K562 (cell line): ENCODE measurements at regions not wholly inside any gene's neighbourhood (a gene's known extent, or its start where the extent isn't known, plus 50 kb on each side); places are given as distances from the start of the nearest gene placed in this dataset.

ENCODE experiments used
- ATAC-seq: fragments of 200-7000 bp; cut with Tn5 transposase; 3 replicates; pipeline ENCODE4 v1.9.1; 2020; ENCODE audit warnings: moderate library complexity
- BruUV-seq: library from RNA; stranded (reverse); fragments of 400-500 nt; replicated peaks from 2 replicates; lab custom pipeline; 2021; lab: Mats Ljungman, UMichigan
- CTCF ChIA-PET: fragments of 300-600 bp; formaldehyde crosslinking; extraction: SDS; loops from one replicate; lab custom pipeline; 2021; ENCODE audit warnings: low intra/inter-chr PET ratio; lab: Yijun Ruan, JAX
- POLR2A ChIA-PET: fragments of 300-600, 350-650 bp; sonication (Branson Sonifier 250); formaldehyde crosslinking; extraction: SDS; loops from one replicate; lab custom pipeline; 2021; ENCODE audit warnings: antibody characterized with exemption, inconsistent platforms; lab: Yijun Ruan, JAX
- DNase-seq, 4 experiments: peaks; one replicate each; pipeline versions ENCODE4 v3.0.0 to v3.0.0-alpha.2; 2011 to 2018; ENCODE audit warnings: low spot score in 3 of 4, mixed read lengths in 3 of 4; ENCODE audit errors: extremely low read depth in 1 of 4
- FAIRE-seq: peaks from 2 replicates; lab custom pipeline; 2011; peaks lifted over from hg19 to GRCh38; lab: Jason Lieb, UNC
- H2AFZ ChIP-seq: 2 replicates; pipeline ENCODE4 v1.6.0; 2011; ENCODE audit warnings: low read depth, low read length, control low read depth, inconsistent platforms
- H3K27ac ChIP-seq: fragments of 200-600 bp; 3 replicates; pipeline ENCODE4 v1.8.0; 2011; ENCODE audit warnings: low read depth, mild to moderate bottlenecking, control low read depth, inconsistent platforms, low read length, moderate library complexity, mixed read lengths; ENCODE audit errors: extremely low read depth
- H3K27me3 ChIP-seq, 2 experiments: fragments of 300-600 bp in 1 of 2; 2 replicates in 1 of 2; 3 replicates in 1 of 2; pipeline versions ENCODE4 v1.6.0 to v1.8.0; 2011; ENCODE audit warnings: inconsistent platforms in 2 of 2, low read length in 2 of 2, mild to moderate bottlenecking in 1 of 2, mixed read lengths in 1 of 2, moderate library complexity in 1 of 2; ENCODE audit not compliant: control insufficient read depth in 2 of 2, insufficient read depth in 2 of 2
- H3K36me3 ChIP-seq: fragments of 300-600 bp; 3 replicates; pipeline ENCODE4 v1.8.0; 2011; ENCODE audit warnings: mild to moderate bottlenecking, low read length, inconsistent platforms; ENCODE audit not compliant: control insufficient read depth, insufficient read depth
- H3K4me1 ChIP-seq, 2 experiments: fragments of 200-600 bp in 1 of 2; replicated peaks in 1 of 2; 2 replicates in 1 of 2; 3 replicates in 1 of 2; pipeline versions ENCODE4 v1.5.1 to v1.8.0; 2011; ENCODE audit warnings: inconsistent platforms in 2 of 2, low read length in 2 of 2, mild to moderate bottlenecking in 1 of 2, mixed read lengths in 1 of 2, moderate library complexity in 1 of 2; ENCODE audit not compliant: control insufficient read depth in 2 of 2, insufficient read depth in 2 of 2
- H3K4me2 ChIP-seq: 2 replicates; pipeline ENCODE4 v1.6.1; 2011; ENCODE audit warnings: low read length, control low read depth, inconsistent platforms, mixed read lengths; ENCODE audit not compliant: insufficient read depth
- H3K4me3 ChIP-seq: fragments of 200-600 bp; sonication (generic), shearing (Covaris generic); 2 replicates; pipeline ENCODE4 v1.5.1; 2016; ENCODE audit warnings: control low read depth, inconsistent platforms
- H3K79me2 ChIP-seq: fragments of 200-600 bp; 3 replicates; pipeline ENCODE4 v1.8.0; 2011; ENCODE audit warnings: low read length, inconsistent platforms; ENCODE audit not compliant: control insufficient read depth, insufficient read depth
- H3K9ac ChIP-seq, 2 experiments: 2 replicates each; pipeline versions ENCODE4 v1.6.0 to v1.6.1; 2011; ENCODE audit warnings: low read depth in 2 of 2, low read length in 2 of 2, control low read depth in 1 of 2, inconsistent platforms in 1 of 2, mild to moderate bottlenecking in 1 of 2, mixed read lengths in 1 of 2; ENCODE audit not compliant: insufficient read depth in 1 of 2
- H3K9me1 ChIP-seq: one replicate; pipeline ENCODE4 v1.6.0; 2011; ENCODE audit warnings: inconsistent platforms, mild to moderate bottlenecking, low read length, moderate library complexity; ENCODE audit not compliant: control insufficient read depth, insufficient read depth
- H3K9me3 ChIP-seq: replicated peaks from 2 replicates; pipeline ENCODE4 v1.5.1; 2011; ENCODE audit warnings: low read depth, low read length, inconsistent platforms; ENCODE audit not compliant: control insufficient read depth, insufficient read depth
- H4K20me1 ChIP-seq: replicated peaks from 2 replicates; pipeline ENCODE4 v1.6.1; 2011; ENCODE audit warnings: low read length, inconsistent platforms, mixed read lengths; ENCODE audit not compliant: control insufficient read depth, insufficient read depth
- KDM2B ChIP-seq: fragments of 250-450 bp; sonication (Bioruptor Pico); IDR thresholded peaks from 2 replicates; pipeline ENCODE4 v1.8.0; 2021; ENCODE audit warnings: mild to moderate bottlenecking, moderate library complexity
- MAZ ChIP-seq, 2 experiments: fragments of 450-650 bp in 1 of 2; sonication (generic) in 1 of 2; formaldehyde crosslinking; IDR thresholded peaks in 1 of 2; conservative IDR thresholded peaks in 1 of 2; 2 replicates each; pipeline versions ENCODE4 v1.4.0 to v1.5.0; 2020; ENCODE audit warnings: mild to moderate bottlenecking in 1 of 2, missing genetic modification reagents in 1 of 2
- NFIC ChIP-seq: fragments of 450-650 bp; IDR thresholded peaks from 2 replicates; pipeline ENCODE4 v1.6.1; 2017; ENCODE audit warnings: mild to moderate bottlenecking, inconsistent platforms
- ZNF311 ChIP-seq: fragments of 250-450 bp; sonication (Bioruptor Pico); IDR thresholded peaks from 2 replicates; pipeline ENCODE4 v1.4.0; 2020; ENCODE audit warnings: mild to moderate bottlenecking, moderate library complexity
- ZNF431 ChIP-seq: sonication (generic); formaldehyde crosslinking; IDR thresholded peaks from 2 replicates; pipeline ENCODE4 v1.8.0; 2022; ENCODE audit warnings: mild to moderate bottlenecking, missing genetic modification reagents
- ZNF436 ChIP-seq: fragments of 250-450, 450-650 bp; sonication (Bioruptor Pico); formaldehyde crosslinking; IDR thresholded peaks from 2 replicates; pipeline ENCODE4 v1.7.0; 2020; ENCODE audit warnings: mild to moderate bottlenecking
- WGBS: fragments of 100-300 bp; shearing (Covaris generic); methylation state at CpG from one replicate; pipeline ENCODE4 v1.1.6; 2016; ENCODE audit warnings: low coverage, mixed read lengths; ENCODE audit not compliant: insufficient coverage; ENCODE audit errors: missing lambda C conversion rate; 5-methylcytosine and 5-hydroxymethylcytosine counted together
- in situ Hi-C: fragments of 300-500 bp; cut with MboI; formaldehyde crosslinking; loops from 4 replicates; pipeline ENCODE4 v1.15.0; 2018; ENCODE audit warnings: inconsistent platforms, mixed read lengths
- intact Hi-C: fragments of 100-400 bp; cut with micrococcal nuclease; formaldehyde crosslinking; loops from 2 replicates; pipeline ENCODE4 v1.14.2; 2022
- TF ChIP-seq, protein P1 (sequence below): sonication (generic); formaldehyde crosslinking; IDR thresholded peaks from 2 replicates; pipeline ENCODE4 v1.8.0; 2022; ENCODE audit warnings: mild to moderate bottlenecking, missing genetic modification reagents
- TF ChIP-seq, protein P2 (sequence below): fragments of 450-650 bp; IDR thresholded peaks from 2 replicates; pipeline ENCODE4 v1.6.1; 2017; ENCODE audit warnings: antibody characterized with exemption
- TF ChIP-seq, protein P3 (sequence below), 2 experiments: fragments of 450-650 bp; conservative IDR thresholded peaks; 2 replicates each; pipeline ENCODE4 v1.6.1; 2017; ENCODE audit warnings: mild to moderate bottlenecking in 2 of 2, moderate library complexity in 2 of 2

DNA sequence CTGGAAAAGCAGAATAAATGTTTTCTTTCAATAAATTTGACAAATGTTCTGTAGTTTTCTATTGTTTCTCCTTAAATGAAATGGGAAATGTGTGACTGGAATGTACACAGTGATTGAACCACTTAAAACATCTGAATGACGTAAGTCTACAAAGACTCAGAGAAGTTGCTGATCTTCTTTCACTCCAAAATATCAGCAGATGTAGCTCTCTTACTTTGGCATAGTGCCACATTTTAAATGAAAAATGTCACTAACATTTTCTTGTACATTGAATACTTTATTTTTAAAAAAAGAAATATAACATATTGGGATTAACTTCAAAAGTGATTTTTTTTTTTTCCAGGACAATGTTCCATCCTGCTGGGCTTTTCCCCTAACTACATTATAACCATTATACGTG, 565.6 kb downstream of the TMEM182 start:
- Histone ChIP-seq H2AFZ (no peak overlapping the region), H3K4me3 (no peak overlapping the region), H3K9me1 (no peaks in the 10 kb centered on the region), H4K20me1 (no peaks in the 10 kb centered on the region), H3K36me3 (no peaks in the 10 kb centered on the region), H3K4me1 (no peaks in the 10 kb centered on the region), H3K4me2 (no peak overlapping the region), H3K27ac (no peak overlapping the region), H3K9me3 (no peaks in the 10 kb centered on the region), H3K9ac (no peak overlapping the region)
- intact Hi-C loops = no loop called here
- FAIRE-seq (no peak), ATAC-seq (no peak), DNase-seq (no peak)
- ChIA-PET POLR2A (no interaction called here), CTCF (no interaction called here)
- BruUV-seq = no TSS peak
- 18% methylated on average over 2 of the region's 2 CpGs for WGBS
- in situ Hi-C loops = no loop called here
- TF ChIP-seq, protein P1, sequence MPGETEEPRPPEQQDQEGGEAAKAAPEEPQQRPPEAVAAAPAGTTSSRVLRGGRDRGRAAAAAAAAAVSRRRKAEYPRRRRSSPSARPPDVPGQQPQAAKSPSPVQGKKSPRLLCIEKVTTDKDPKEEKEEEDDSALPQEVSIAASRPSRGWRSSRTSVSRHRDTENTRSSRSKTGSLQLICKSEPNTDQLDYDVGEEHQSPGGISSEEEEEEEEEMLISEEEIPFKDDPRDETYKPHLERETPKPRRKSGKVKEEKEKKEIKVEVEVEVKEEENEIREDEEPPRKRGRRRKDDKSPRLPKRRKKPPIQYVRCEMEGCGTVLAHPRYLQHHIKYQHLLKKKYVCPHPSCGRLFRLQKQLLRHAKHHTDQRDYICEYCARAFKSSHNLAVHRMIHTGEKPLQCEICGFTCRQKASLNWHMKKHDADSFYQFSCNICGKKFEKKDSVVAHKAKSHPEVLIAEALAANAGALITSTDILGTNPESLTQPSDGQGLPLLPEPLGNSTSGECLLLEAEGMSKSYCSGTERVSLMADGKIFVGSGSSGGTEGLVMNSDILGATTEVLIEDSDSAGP = no peak
- peak; percentile 47 for TF ChIP-seq NFIC
- TF ChIP-seq, all 486 proteins: peak for 1
- Histone ChIP-seq H3K79me2 (no peaks in the 10 kb centered on the region), H3K27me3 (no peaks in the 10 kb centered on the region)

DNA sequence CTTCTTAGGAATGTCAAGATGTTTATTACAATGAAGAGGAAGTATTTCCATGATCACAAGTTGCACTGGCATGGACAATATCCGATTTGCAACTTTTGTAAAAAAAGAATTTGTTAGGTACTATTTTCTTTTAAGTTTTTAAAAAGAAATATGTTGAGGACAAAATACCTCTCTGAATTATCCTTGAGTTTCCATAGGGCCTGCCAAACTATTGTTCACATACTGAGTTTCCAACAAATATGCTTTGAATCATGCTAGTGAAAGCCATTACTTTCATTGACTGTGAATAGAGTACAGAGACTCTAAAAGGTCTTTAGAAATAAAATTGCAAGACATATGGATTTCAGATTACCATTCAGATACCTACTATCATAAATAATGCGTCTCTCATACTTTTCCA, 566.1 kb downstream of the TMEM182 start:
- Histone ChIP-seq H3K36me3 (no peaks in the 10 kb centered on the region), H3K9me1 (no peaks in the 10 kb centered on the region), H3K4me3 (no peak overlapping the region), H3K9me3 (no peaks in the 10 kb centered on the region), H3K27me3 (no peaks in the 10 kb centered on the region), H3K4me2 (no peak overlapping the region), H3K27ac (no peak overlapping the region), H3K9ac (no peak overlapping the region), H3K79me2 (no peaks in the 10 kb centered on the region), H2AFZ (no peak overlapping the region), H3K4me1 (no peaks in the 10 kb centered on the region), H4K20me1 (no peaks in the 10 kb centered on the region)
- ChIA-PET POLR2A (interaction anchor here (0.6 kb wide), 1 partner anchor 1767 kb away, joined by 3 read pairs; no protein-coding TSS in a partner anchor), CTCF (no interaction called here)
- intact Hi-C loops = no loop called here
- ATAC-seq = no peak
- BruUV-seq = no TSS peak
- no peak for FAIRE-seq
- 6% methylated on average over 2 of the region's 2 CpGs for WGBS
- no peak for DNase-seq
- in situ Hi-C loops = no loop called here
- TF ChIP-seq ZNF311 (no peak), ZNF436 (no peak), ZNF431 (no peak), MAZ (CRISPR knock-in tag; conservative IDR thresholded peaks at IDR 0.05 in 1 of 2, IDR thresholded peaks at IDR 0.05 in 1 of 2) (no peak), KDM2B (CRISPR knock-in tag) (no peak)
- TF ChIP-seq, protein P2, sequence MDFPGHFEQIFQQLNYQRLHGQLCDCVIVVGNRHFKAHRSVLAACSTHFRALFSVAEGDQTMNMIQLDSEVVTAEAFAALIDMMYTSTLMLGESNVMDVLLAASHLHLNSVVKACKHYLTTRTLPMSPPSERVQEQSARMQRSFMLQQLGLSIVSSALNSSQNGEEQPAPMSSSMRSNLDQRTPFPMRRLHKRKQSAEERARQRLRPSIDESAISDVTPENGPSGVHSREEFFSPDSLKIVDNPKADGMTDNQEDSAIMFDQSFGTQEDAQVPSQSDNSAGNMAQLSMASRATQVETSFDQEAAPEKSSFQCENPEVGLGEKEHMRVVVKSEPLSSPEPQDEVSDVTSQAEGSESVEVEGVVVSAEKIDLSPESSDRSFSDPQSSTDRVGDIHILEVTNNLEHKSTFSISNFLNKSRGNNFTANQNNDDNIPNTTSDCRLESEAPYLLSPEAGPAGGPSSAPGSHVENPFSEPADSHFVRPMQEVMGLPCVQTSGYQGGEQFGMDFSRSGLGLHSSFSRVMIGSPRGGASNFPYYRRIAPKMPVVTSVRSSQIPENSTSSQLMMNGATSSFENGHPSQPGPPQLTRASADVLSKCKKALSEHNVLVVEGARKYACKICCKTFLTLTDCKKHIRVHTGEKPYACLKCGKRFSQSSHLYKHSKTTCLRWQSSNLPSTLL = no peak
- TF ChIP-seq, protein P3, sequence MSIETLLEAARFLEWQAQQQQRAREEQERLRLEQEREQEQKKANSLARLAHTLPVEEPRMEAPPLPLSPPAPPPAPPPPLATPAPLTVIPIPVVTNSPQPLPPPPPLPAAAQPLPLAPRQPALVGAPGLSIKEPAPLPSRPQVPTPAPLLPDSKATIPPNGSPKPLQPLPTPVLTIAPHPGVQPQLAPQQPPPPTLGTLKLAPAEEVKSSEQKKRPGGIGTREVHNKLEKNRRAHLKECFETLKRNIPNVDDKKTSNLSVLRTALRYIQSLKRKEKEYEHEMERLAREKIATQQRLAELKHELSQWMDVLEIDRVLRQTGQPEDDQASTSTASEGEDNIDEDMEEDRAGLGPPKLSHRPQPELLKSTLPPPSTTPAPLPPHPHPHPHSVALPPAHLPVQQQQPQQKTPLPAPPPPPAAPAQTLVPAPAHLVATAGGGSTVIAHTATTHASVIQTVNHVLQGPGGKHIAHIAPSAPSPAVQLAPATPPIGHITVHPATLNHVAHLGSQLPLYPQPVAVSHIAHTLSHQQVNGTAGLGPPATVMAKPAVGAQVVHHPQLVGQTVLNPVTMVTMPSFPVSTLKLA (conservative IDR thresholded peaks at IDR 0.05) = no peak
